C4-2B (cell line): ENCODE measurements at regions not wholly inside any gene's neighbourhood (a gene's known extent, or its start where the extent isn't known, plus 50 kb on each side); places are given as distances from the start of the nearest gene placed in this dataset.

Experiments used
- ZFX ChIP-seq: fragments of 450-650 bp; IDR thresholded peaks from 2 replicates; pipeline ENCODE4 v1.6.1; 2017
- TF ChIP-seq, protein P1 (sequence below): fragments of 450-650 bp; conservative IDR thresholded peaks from 2 replicates; pipeline ENCODE4 v1.5.1; 2017; ENCODE audit warnings: mild to moderate bottlenecking

DNA sequence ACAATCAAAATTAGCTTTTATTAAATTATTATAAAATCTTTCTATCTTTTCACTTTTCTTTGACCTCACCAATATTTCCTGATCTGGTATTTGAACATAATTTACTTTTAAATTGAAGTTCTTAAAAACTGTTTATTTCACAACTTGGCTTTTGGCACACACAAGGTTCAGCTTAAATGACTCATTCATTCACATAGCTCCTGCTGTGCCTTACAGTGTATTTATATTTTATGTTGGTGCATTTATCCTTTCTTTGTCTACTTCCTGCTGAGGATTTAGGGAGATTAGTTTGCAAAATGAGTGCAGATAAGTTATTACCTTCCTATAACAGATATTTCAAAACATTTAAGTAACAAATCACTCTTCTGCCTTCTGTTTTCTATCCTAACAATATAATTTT, 430.6 kb downstream of the DTHD1 start:
- TF ChIP-seq, protein P1, sequence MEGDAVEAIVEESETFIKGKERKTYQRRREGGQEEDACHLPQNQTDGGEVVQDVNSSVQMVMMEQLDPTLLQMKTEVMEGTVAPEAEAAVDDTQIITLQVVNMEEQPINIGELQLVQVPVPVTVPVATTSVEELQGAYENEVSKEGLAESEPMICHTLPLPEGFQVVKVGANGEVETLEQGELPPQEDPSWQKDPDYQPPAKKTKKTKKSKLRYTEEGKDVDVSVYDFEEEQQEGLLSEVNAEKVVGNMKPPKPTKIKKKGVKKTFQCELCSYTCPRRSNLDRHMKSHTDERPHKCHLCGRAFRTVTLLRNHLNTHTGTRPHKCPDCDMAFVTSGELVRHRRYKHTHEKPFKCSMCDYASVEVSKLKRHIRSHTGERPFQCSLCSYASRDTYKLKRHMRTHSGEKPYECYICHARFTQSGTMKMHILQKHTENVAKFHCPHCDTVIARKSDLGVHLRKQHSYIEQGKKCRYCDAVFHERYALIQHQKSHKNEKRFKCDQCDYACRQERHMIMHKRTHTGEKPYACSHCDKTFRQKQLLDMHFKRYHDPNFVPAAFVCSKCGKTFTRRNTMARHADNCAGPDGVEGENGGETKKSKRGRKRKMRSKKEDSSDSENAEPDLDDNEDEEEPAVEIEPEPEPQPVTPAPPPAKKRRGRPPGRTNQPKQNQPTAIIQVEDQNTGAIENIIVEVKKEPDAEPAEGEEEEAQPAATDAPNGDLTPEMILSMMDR = no peak
- TF ChIP-seq ZFX = no peak
